ENCODE measurements at regions not wholly inside any gene's neighbourhood (a gene's known extent, or its start where the extent isn't known, plus 50 kb on each side); places are given as distances from the start of the nearest gene placed in this dataset.

DNA sequence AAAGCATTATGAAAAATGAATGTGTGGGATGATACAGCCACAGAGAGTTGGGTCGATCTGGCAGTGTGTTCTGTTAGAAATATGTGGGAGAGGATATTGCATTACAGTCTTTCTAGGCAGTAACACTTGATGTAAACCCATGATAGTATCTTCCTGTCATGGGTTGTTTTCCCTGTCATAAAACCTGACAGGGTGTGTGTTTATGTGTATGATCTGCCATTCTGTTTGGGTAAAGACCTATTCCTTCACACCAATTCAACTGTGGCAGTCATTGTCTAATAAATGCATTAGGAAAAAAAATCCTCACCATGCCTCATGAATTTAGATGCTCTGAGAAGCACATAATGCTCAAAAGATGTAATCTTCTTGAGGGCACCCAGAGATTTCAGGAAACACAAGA lies 501.7 kb downstream of the CDY2B start:
- DNase-seq (ENCODE audit: insufficient read length, low spot score) (no peak), FAIRE-seq (no peak)
- TF ChIP-seq PAX5 (IDR thresholded peaks at IDR 0.05; ENCODE audit: insufficient read depth, low read length, severe bottlenecking) (no peak), POLR2AphosphoS5 (IDR thresholded peaks at IDR 0.05; ENCODE audit: low read depth, low read length) (no peak), TAF1 (IDR thresholded peaks at IDR 0.05; ENCODE audit: low read depth, low read length) (no peak), SPI1 (IDR thresholded peaks at IDR 0.05; ENCODE audit: low read depth, low read length) (no peak), POLR2A (IDR thresholded peaks at IDR 0.05; ENCODE audit: low read depth, low read length) (no peak), POU2F2 (IDR thresholded peaks at IDR 0.05; ENCODE audit: low read depth, low read length) (no peak)

DNA sequence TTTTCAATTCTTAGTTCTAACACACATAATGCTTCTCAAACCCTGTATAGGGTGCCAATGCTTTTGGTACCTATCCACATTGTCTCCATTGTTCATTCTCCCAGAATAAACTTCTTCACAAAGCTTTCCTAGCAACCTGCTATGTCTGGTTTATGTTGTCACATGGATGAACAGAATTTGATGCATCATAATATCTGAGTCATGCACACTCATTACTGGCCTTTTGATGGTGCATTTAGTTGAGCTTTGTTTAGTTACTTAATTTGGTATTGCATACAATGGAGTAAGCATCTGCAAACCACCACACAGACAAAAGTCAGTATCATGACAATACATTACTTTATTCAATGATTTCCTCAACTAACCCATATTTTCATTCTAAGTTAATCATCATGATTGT lies 511.6 kb downstream of the CDY2B start:
- DNase-seq (ENCODE audit: insufficient read length, low spot score) (no peak), FAIRE-seq (no peak)
- TF ChIP-seq TAF1 (IDR thresholded peaks at IDR 0.05; ENCODE audit: low read depth, low read length) (no peak), SPI1 (IDR thresholded peaks at IDR 0.05; ENCODE audit: low read depth, low read length) (no peak)

DNA sequence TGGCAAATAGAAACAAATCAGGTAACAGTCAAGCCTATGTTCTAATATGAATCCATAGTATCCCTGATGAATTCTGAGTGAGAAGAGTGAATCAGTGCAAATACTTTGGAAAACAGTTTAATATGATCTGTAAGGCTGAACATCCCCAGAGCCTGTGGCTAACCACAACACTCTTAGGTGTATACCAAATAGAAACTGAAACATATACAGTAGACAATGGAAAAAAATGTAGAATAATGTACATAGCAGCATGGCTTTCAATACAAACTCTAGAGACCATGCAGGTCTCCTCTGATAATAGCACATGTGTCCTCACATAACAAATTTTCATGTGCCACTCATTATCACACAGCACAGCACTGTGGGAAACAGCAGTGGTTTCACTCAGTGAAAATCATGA lies 513.6 kb downstream of the CDY2B start:
- FAIRE-seq (no peak), DNase-seq (ENCODE audit: insufficient read length, low spot score) (no peak)
- TF ChIP-seq POU2F2 (IDR thresholded peaks at IDR 0.05; ENCODE audit: low read depth, low read length) (no peak), POLR2AphosphoS5 (IDR thresholded peaks at IDR 0.05; ENCODE audit: low read depth, low read length) (no peak), POLR2A (IDR thresholded peaks at IDR 0.05; ENCODE audit: low read depth, low read length) (no peak), TAF1 (IDR thresholded peaks at IDR 0.05; ENCODE audit: low read depth, low read length) (no peak)

GRCh38 chrY:17339028-17339427 lies 541.0 kb downstream of the CDY2B start:
- FAIRE-seq (no peak), DNase-seq (ENCODE audit: insufficient read length, low spot score) (no peak)
- TF ChIP-seq SPI1 (IDR thresholded peaks at IDR 0.05; ENCODE audit: low read depth, low read length) (no peak), POU2F2 (IDR thresholded peaks at IDR 0.05; ENCODE audit: low read depth, low read length) (no peak), POLR2AphosphoS5 (IDR thresholded peaks at IDR 0.05; ENCODE audit: low read depth, low read length) (no peak), POLR2A (IDR thresholded peaks at IDR 0.05; ENCODE audit: low read depth, low read length) (no peak), TAF1 (IDR thresholded peaks at IDR 0.05; ENCODE audit: low read depth, low read length) (no peak), PAX5 (IDR thresholded peaks at IDR 0.05; ENCODE audit: insufficient read depth, low read length, severe bottlenecking) (no peak)

GRCh38 chrY:17330733-17331132 lies 549.3 kb downstream of the CDY2B start:
- FAIRE-seq (no peak), DNase-seq (ENCODE audit: insufficient read length, low spot score) (no peak)
- TF ChIP-seq POLR2AphosphoS5 (IDR thresholded peaks at IDR 0.05; ENCODE audit: low read depth, low read length) (no peak), POU2F2 (IDR thresholded peaks at IDR 0.05; ENCODE audit: low read depth, low read length) (no peak), POLR2A (IDR thresholded peaks at IDR 0.05; ENCODE audit: low read depth, low read length) (no peak), SPI1 (IDR thresholded peaks at IDR 0.05; ENCODE audit: low read depth, low read length) (no peak), TAF1 (IDR thresholded peaks at IDR 0.05; ENCODE audit: low read depth, low read length) (no peak), PAX5 (IDR thresholded peaks at IDR 0.05; ENCODE audit: insufficient read depth, low read length, severe bottlenecking) (no peak)

DNA sequence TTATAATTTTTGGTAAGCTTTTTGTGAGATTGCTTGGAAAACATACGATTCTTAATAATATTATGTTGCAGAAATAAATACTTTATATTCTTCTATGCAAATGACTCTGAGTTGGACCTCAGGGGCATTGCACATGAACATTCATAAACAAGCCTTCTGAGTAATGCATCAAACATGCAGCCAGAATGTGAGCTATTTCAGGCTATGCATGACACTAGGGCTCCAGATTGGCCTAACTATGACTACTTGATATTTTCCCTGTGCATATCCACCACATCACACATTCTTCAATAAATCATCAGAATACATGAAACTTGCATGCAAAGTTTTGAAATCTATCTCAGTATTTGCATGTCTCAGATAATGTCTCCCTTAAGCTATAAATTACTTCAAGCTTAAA lies 560.1 kb downstream of the CDY2B start:
- DNase-seq (ENCODE audit: insufficient read length, low spot score) (no peak), FAIRE-seq (no peak)
- TF ChIP-seq POLR2A (IDR thresholded peaks at IDR 0.05; ENCODE audit: low read depth, low read length) (no peak), TAF1 (IDR thresholded peaks at IDR 0.05; ENCODE audit: low read depth, low read length) (no peak), PAX5 (IDR thresholded peaks at IDR 0.05; ENCODE audit: insufficient read depth, low read length, severe bottlenecking) (no peak), POLR2AphosphoS5 (IDR thresholded peaks at IDR 0.05; ENCODE audit: low read depth, low read length) (no peak), POU2F2 (IDR thresholded peaks at IDR 0.05; ENCODE audit: low read depth, low read length) (no peak), SPI1 (IDR thresholded peaks at IDR 0.05; ENCODE audit: low read depth, low read length) (no peak)

DNA sequence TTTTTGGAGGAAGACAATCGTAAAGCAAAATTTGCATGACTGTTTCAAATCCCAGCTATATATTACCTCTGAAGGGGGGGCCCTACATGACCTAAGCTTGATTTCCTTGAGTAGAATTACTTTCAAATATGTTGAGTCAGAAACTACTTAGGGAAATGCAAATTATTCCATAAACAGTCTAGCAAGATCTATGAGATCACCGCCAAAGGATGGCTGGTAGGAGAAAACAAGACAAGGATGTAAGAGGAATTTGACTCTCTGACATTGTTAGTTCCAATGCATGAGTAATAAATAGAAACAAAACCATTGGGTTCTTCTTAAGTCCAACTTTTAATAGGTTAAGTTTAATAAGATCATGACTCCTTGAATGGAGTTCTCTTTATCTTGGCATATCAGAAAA lies 561.4 kb downstream of the CDY2B start:
- FAIRE-seq (no peak), DNase-seq (ENCODE audit: insufficient read length, low spot score) (no peak)
- TF ChIP-seq TAF1 (IDR thresholded peaks at IDR 0.05; ENCODE audit: low read depth, low read length) = no peak
- no peak for TF ChIP-seq SPI1 (IDR thresholded peaks at IDR 0.05; ENCODE audit: low read depth, low read length)
- TF ChIP-seq POLR2A (IDR thresholded peaks at IDR 0.05; ENCODE audit: low read depth, low read length) = no peak
- TF ChIP-seq PAX5 (IDR thresholded peaks at IDR 0.05; ENCODE audit: insufficient read depth, low read length, severe bottlenecking) = no peak
- TF ChIP-seq POLR2AphosphoS5 (IDR thresholded peaks at IDR 0.05; ENCODE audit: low read depth, low read length) = no peak
- TF ChIP-seq POU2F2 (IDR thresholded peaks at IDR 0.05; ENCODE audit: low read depth, low read length) = no peak

- no peak for TF ChIP-seq SPI1 (IDR thresholded peaks at IDR 0.05; ENCODE audit: low read depth, low read length)
- no peak for TF ChIP-seq POLR2A (IDR thresholded peaks at IDR 0.05; ENCODE audit: low read depth, low read length)
- no peak for DNase-seq (ENCODE audit: insufficient read length, low spot score)
- no peak for FAIRE-seq
These were observed 603.0 kb downstream of the CDY2B start for GRCh38 chrY:17277056-17277455.

GRCh38 chrY:17259497-17259896 lies 620.5 kb downstream of the CDY2B start:
- no peak for FAIRE-seq
- DNase-seq (ENCODE audit: insufficient read length, low spot score) = no peak
- no peak for TF ChIP-seq POLR2AphosphoS5 (IDR thresholded peaks at IDR 0.05; ENCODE audit: low read depth, low read length)
- TF ChIP-seq SPI1 (IDR thresholded peaks at IDR 0.05; ENCODE audit: low read depth, low read length) = no peak
- no peak for TF ChIP-seq PAX5 (IDR thresholded peaks at IDR 0.05; ENCODE audit: insufficient read depth, low read length, severe bottlenecking)
- no peak for TF ChIP-seq POU2F2 (IDR thresholded peaks at IDR 0.05; ENCODE audit: low read depth, low read length)
- TF ChIP-seq POLR2A (IDR thresholded peaks at IDR 0.05; ENCODE audit: low read depth, low read length) = no peak
- TF ChIP-seq TAF1 (IDR thresholded peaks at IDR 0.05; ENCODE audit: low read depth, low read length) = no peak

DNA sequence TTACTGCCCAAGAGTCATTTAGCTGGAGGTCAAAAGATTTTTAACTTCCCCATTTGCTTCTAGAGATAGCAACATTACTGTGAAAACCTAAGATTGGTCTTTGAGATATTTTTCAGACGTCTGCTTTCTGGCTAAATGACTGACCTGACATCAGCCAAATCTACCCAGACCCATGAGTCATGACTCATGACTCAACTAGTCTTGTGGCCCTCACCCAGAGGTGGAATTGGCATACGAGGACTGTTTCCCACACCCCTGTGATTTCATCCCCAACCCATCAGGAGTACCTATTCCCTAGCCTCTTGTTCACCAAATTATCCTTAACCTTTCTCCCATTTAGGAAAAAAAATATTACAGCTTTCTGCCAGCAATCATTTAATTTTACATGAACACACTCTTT lies 641.6 kb downstream of the CDY2B start:
- no peak for DNase-seq (ENCODE audit: insufficient read length, low spot score)
- FAIRE-seq = no peak
- no peak for TF ChIP-seq POU2F2 (IDR thresholded peaks at IDR 0.05; ENCODE audit: low read depth, low read length)
- TF ChIP-seq POLR2A (IDR thresholded peaks at IDR 0.05; ENCODE audit: low read depth, low read length) = no peak
- TF ChIP-seq PAX5 (IDR thresholded peaks at IDR 0.05; ENCODE audit: insufficient read depth, low read length, severe bottlenecking) = no peak

DNA sequence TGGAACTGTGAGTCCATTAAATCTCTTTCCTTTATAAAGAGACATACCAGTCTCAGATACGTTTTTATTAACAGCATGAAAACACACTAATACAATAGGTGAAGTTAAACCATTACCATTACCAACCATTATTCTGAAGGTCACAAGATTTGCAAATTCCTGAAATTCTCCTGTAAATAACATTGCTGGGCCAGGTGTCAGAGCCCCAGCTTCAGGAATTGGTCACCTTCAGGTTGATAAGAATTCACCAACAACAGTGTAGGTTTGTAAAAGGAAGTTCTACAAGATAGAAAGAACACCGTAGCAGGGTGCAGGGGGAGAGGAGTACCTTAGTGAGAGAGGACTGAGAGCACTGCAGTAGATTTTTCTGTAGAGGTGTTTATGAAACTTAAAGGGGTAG lies 644.3 kb downstream of the CDY2B start:
- DNase-seq (ENCODE audit: insufficient read length, low spot score) (no peak), FAIRE-seq (no peak)
- no peak for TF ChIP-seq POLR2A (IDR thresholded peaks at IDR 0.05; ENCODE audit: low read depth, low read length)
